Smooth muscle cell (in vitro differentiated cells): ENCODE measurements at regions not wholly inside any gene's neighbourhood (a gene's known extent, or its start where the extent isn't known, plus 50 kb on each side); places are given as distances from the start of the nearest gene placed in this dataset.

Experiments
- DNase-seq: peaks from one replicate; lab custom pipeline; 2025; ENCODE audit not compliant: unreplicated experiment; lab: John Stamatoyannopoulos, UW
- H2AFZ ChIP-seq: fragments of 200-600 bp; sonication (generic); 2 replicates; pipeline ENCODE4 v1.6.0; 2016; ENCODE audit warnings: antibody characterized with exemption, low read depth, mild to moderate bottlenecking
- H3F3A ChIP-seq: fragments of 200-600 bp; sonication (generic); 2 replicates; pipeline ENCODE4 v1.6.0; 2017; ENCODE audit warnings: antibody characterized with exemption, low read depth
- H3K27ac ChIP-seq: fragments of 200-600 bp; sonication (generic); 2 replicates; pipeline ENCODE4 v1.5.1; 2016; ENCODE audit warnings: low read depth, mild to moderate bottlenecking
- H3K27me3 ChIP-seq: fragments of 200-600 bp; sonication (generic); 2 replicates; pipeline ENCODE4 v1.6.1; 2016; ENCODE audit warnings: low read depth, mild to moderate bottlenecking
- H3K36me3 ChIP-seq: fragments of 200-600 bp; sonication (generic); 2 replicates; pipeline ENCODE4 v1.5.1; 2016; ENCODE audit warnings: low read depth
- H3K4me1 ChIP-seq: fragments of 200-600 bp; sonication (generic); 2 replicates; pipeline ENCODE4 v1.5.1; 2016; ENCODE audit warnings: low read depth
- H3K4me2 ChIP-seq: fragments of 200-600 bp; sonication (generic); 2 replicates; pipeline ENCODE4 v1.6.0; 2016; ENCODE audit warnings: mild to moderate bottlenecking
- H3K4me3 ChIP-seq: fragments of 200-600 bp; sonication (generic); 2 replicates; pipeline ENCODE4 v1.5.1; 2016; ENCODE audit warnings: mild to moderate bottlenecking
- H3K79me2 ChIP-seq: fragments of 200-600 bp; sonication (generic); 2 replicates; pipeline ENCODE4 v1.6.0; 2016; ENCODE audit warnings: low read depth, mild to moderate bottlenecking
- H3K9ac ChIP-seq: fragments of 200-600 bp; sonication (generic); 2 replicates; pipeline ENCODE4 v1.6.0; 2016; ENCODE audit warnings: low read depth
- H3K9me3 ChIP-seq: fragments of 200-600 bp; sonication (generic); replicated peaks from 2 replicates; pipeline ENCODE4 v1.5.1; 2016; ENCODE audit warnings: low read depth
- H4K20me1 ChIP-seq: fragments of 200-600 bp; sonication (generic); 2 replicates; pipeline ENCODE4 v1.6.0; 2016; ENCODE audit warnings: low read depth
- WGBS: methylation state at CpG from one replicate; pipeline ENCODE4 v1.1.7; 2016; ENCODE audit warnings: low lambda C conversion rate; 5-methylcytosine and 5-hydroxymethylcytosine counted together
- TF ChIP-seq, protein P1 (sequence below): fragments of 200-600 bp; sonication (generic); IDR thresholded peaks from 2 replicates; pipeline ENCODE4 v1.5.1; 2017; ENCODE audit warnings: borderline replicate concordance, mild to moderate bottlenecking, antibody characterized with exemption; ENCODE audit not compliant: insufficient read depth, poor library complexity, severe bottlenecking

DNA sequence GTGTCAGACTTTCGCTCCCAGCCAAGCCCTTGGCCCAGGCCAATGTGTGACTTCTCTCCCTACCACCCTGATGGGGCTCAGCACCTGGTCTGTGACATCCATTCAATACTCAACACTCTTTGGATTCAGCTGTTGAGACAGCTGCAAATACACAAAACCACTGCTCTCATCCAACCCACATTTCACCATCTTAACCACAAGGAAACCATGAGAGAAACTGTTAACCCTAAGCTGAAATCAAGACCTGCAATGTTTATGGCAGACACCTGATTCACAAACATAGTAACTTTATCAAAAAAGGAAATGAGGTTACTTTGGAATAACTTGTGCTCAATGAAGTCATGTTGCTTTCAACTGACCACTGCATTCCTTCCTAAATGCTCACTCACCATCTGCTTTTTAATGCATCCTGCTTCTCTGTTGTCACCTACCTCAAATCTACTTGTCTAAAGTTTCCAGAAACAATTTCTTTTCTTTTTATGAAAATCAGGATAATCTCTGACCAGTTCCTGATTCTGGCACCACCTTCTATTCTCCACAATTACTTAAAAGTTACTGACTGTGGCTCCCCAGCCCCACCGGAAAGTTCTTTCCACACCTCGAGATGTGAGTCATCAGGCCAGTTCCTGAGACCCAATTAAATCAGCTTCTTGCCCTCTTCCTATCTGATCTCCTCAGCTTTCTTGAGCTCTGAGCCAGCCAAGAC lies 88.2 kb downstream of the NOG start:
- no peak for DNase-seq
- peak overlapping the region; percentile 13 for H3K4me2 ChIP-seq
- H4K20me1 ChIP-seq = no peaks in the 10 kb centered on the region
- no peaks in the 10 kb centered on the region for H3K79me2 ChIP-seq
- H3K9ac ChIP-seq = peak overlapping the region; percentile 38
- H3K9me3 ChIP-seq = no peaks in the 10 kb centered on the region
- WGBS = 32% methylated on average over 3 of the region's 3 CpGs
- H3K4me3 ChIP-seq = no peak overlapping the region
- H3K4me1 ChIP-seq = peaks cover 5% of the 10 kb centered on the region
- TF ChIP-seq, protein P1, sequence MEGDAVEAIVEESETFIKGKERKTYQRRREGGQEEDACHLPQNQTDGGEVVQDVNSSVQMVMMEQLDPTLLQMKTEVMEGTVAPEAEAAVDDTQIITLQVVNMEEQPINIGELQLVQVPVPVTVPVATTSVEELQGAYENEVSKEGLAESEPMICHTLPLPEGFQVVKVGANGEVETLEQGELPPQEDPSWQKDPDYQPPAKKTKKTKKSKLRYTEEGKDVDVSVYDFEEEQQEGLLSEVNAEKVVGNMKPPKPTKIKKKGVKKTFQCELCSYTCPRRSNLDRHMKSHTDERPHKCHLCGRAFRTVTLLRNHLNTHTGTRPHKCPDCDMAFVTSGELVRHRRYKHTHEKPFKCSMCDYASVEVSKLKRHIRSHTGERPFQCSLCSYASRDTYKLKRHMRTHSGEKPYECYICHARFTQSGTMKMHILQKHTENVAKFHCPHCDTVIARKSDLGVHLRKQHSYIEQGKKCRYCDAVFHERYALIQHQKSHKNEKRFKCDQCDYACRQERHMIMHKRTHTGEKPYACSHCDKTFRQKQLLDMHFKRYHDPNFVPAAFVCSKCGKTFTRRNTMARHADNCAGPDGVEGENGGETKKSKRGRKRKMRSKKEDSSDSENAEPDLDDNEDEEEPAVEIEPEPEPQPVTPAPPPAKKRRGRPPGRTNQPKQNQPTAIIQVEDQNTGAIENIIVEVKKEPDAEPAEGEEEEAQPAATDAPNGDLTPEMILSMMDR = no peak
- peak overlapping the region; percentile 90 for H3K27ac ChIP-seq
- peaks cover 21% of the 10 kb centered on the region for H3K27me3 ChIP-seq
- H3F3A ChIP-seq = peaks cover 4% of the 10 kb centered on the region
- H2AFZ ChIP-seq = no peak overlapping the region
- no peaks in the 10 kb centered on the region for H3K36me3 ChIP-seq

DNA sequence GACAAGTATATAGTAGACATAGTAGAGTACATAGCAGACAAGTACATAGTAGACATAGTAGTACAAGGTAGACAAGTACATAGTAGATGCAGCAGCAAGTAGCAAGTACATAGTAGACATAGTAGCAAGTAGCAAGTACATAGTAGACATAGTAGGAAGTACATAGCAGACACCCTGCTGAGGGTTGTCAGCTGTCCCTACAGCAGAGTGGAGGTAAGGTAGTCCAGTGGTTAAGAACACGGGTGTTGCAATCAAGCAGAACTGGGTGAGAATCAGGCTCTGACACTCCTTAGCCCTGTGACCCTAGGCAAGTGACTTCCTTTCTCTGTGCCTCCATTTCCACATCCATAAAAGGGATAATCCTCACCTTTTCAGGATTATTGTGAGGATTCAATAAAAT lies 94.7 kb downstream of the NOG start:
- no peak for DNase-seq

DNA sequence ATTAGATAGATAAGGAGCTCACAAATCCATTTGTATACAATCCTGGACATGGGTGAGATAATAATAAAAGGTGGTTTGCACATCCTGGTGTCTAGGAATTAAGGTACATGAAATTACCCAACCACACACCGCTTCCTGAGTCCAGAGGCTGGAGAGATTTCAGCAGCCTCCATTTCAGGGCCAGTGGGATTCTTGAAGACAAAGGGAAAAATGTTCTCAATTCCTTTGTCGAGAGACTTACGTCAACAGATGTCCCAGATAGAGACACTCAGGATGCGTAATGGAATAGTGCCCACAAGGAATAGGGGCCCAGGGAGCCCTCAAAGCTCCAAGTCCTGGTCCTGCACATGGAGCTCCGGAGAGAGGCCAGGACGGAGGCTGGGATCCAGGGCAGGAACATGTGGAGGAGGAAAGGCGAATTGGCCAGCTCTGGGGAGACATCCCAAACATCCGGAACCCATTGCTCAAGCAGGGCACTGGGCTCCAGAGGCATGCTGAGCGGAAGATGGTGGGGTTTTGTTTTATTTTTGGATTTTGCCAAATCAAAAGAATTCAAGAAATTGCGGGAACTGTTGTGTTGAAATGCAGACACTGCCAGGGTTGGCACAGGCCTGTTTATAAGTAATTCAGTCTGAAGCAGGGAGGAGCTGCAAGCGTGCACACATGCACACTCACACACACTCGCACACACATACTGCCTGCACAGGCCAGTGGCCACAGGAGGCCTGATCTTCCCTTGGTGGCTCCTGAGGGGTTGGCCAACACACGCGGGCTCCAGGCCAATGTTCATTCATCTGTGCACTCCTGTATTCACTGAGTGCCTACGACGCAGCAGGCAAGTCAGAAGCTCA lies 97.2 kb downstream of the NOG start:
- no peak overlapping the region for H3K4me3 ChIP-seq
- H3K9ac ChIP-seq = no peak overlapping the region
- TF ChIP-seq, protein P1 = no peak
- H3K36me3 ChIP-seq = no peaks in the 10 kb centered on the region
- H3K4me1 ChIP-seq = no peaks in the 10 kb centered on the region
- no peaks in the 10 kb centered on the region for H3K9me3 ChIP-seq
- H4K20me1 ChIP-seq = no peaks in the 10 kb centered on the region
- no peak for DNase-seq
- H3K27me3 ChIP-seq = no peaks in the 10 kb centered on the region
- WGBS = 93% methylated on average over 16 of the region's 16 CpGs
- no peak overlapping the region for H3K27ac ChIP-seq
- H3K79me2 ChIP-seq = no peaks in the 10 kb centered on the region
- no peak overlapping the region for H3K4me2 ChIP-seq
- no peak overlapping the region for H2AFZ ChIP-seq
- no peaks in the 10 kb centered on the region for H3F3A ChIP-seq

More for the DNA sequence above, 94.7 kb downstream of the NOG start:
- Histone ChIP-seq H3K79me2 (no peaks in the 10 kb centered on the region), H3K4me3 (no peak overlapping the region), H2AFZ (no peak overlapping the region), H3K4me2 (no peak overlapping the region), H3F3A (no peaks in the 10 kb centered on the region), H3K4me1 (no peaks in the 10 kb centered on the region), H4K20me1 (no peaks in the 10 kb centered on the region), H3K9me3 (no peaks in the 10 kb centered on the region), H3K36me3 (no peaks in the 10 kb centered on the region), H3K27me3 (no peaks in the 10 kb centered on the region), H3K27ac (no peak overlapping the region), H3K9ac (no peak overlapping the region)
- 95% methylated on average over 1 of the region's 1 CpG for WGBS
- TF ChIP-seq, protein P1 = no peak
